Upper lobe of right lung (tissue), 1 donor: ENCODE measurements at regions not wholly inside any gene's neighbourhood (a gene's known extent, or its start where the extent isn't known, plus 50 kb on each side); places are given as distances from the start of the nearest gene placed in this dataset.

Experiments
- ATAC-seq: fragments of 200-7000 bp; cut with Tn5 transposase; one replicate; pipeline ENCODE4 v1.9.1; 2020; ENCODE audit warnings: mild to moderate bottlenecking, moderate library complexity
- DNase-seq: peaks from one replicate; pipeline ENCODE4 v3.0.0-alpha.2; 2020
- H3K27ac ChIP-seq: fragments of 200-600 bp; one replicate; pipeline ENCODE4 v1.8.0; 2022
- H3K27me3 ChIP-seq: fragments of 200-600 bp; one replicate; pipeline ENCODE4 v1.8.0; 2022; ENCODE audit warnings: mild to moderate bottlenecking
- H3K36me3 ChIP-seq: fragments of 200-600 bp; one replicate; pipeline ENCODE4 v1.8.0; 2022
- H3K4me1 ChIP-seq: fragments of 200-600 bp; one replicate; pipeline ENCODE4 v1.8.0; 2022
- H3K4me3 ChIP-seq: fragments of 200-600 bp; one replicate; pipeline ENCODE4 v1.8.0; 2022; ENCODE audit warnings: mild to moderate bottlenecking
- H3K9me3 ChIP-seq: fragments of 200-600 bp; one replicate; pipeline ENCODE4 v1.8.0; 2022
- CTCF ChIP-seq: fragments of 200-600 bp; IDR thresholded peaks from one replicate; pipeline ENCODE4 v1.8.0; 2022; ENCODE audit warnings: antibody characterized with exemption
- intact Hi-C: fragments of 100-400 bp; cut with DNase I; formaldehyde crosslinking; loops from one replicate; pipeline ENCODE4 v1.11.0; 2022
- donor health status: DM: no; HTN: yes; CAD: no; lungs with severe emphysema.

- Histone ChIP-seq H3K36me3 (no peaks in the 10 kb centered on the region), H3K4me3 (no peak overlapping the region), H3K27ac (no peak overlapping the region), H3K9me3 (peaks cover 7% of the 10 kb centered on the region), H3K27me3 (peaks cover 12% of the 10 kb centered on the region), H3K4me1 (no peaks in the 10 kb centered on the region)
- DNase-seq (no peak), ATAC-seq (no peak)
- intact Hi-C loops: no loop called here
- no peak for TF ChIP-seq CTCF
These were observed 130.0 kb upstream of the VEPH1 start for GRCh38 chr3:157633241-157633640.

GRCh38 chr3:157632075-157632474 lies 128.9 kb upstream of the VEPH1 start:
- intact Hi-C loops: no loop called here

GRCh38 chr3:157631478-157631877 lies 128.3 kb upstream of the VEPH1 start:
- Histone ChIP-seq H3K4me1 (no peaks in the 10 kb centered on the region), H3K4me3 (no peak overlapping the region), H3K36me3 (no peaks in the 10 kb centered on the region), H3K27me3 (peaks cover 12% of the 10 kb centered on the region), H3K9me3 (no peaks in the 10 kb centered on the region), H3K27ac (no peak overlapping the region)
- TF ChIP-seq CTCF: no peak
- ATAC-seq: no peak
- intact Hi-C loops: no loop called here
- DNase-seq: no peak

More at GRCh38 chr3:157632075-157632474, 128.9 kb upstream of the VEPH1 start:
- H3K4me3 ChIP-seq: no peak overlapping the region
- H3K4me1 ChIP-seq: no peaks in the 10 kb centered on the region
- no peak for TF ChIP-seq CTCF
- no peak overlapping the region for H3K27ac ChIP-seq
- no peaks in the 10 kb centered on the region for H3K36me3 ChIP-seq
- ATAC-seq (no peak), DNase-seq (no peak)
- H3K27me3 ChIP-seq: peaks cover 12% of the 10 kb centered on the region
- H3K9me3 ChIP-seq: no peaks in the 10 kb centered on the region

GRCh38 chr3:157626817-157627216 lies 123.6 kb upstream of the VEPH1 start:
- no peaks in the 10 kb centered on the region for H3K9me3 ChIP-seq
- no peak overlapping the region for H3K4me3 ChIP-seq
- H3K27ac ChIP-seq: no peak overlapping the region
- DNase-seq (no peak), ATAC-seq (no peak)
- H3K36me3 ChIP-seq: no peaks in the 10 kb centered on the region
- intact Hi-C loops: no loop called here
- no peak for TF ChIP-seq CTCF
- peaks cover 12% of the 10 kb centered on the region for H3K27me3 ChIP-seq
- no peaks in the 10 kb centered on the region for H3K4me1 ChIP-seq

- Histone ChIP-seq H3K4me3 (no peak overlapping the region), H3K27ac (no peak overlapping the region), H3K27me3 (peaks cover 7% of the 10 kb centered on the region), H3K36me3 (no peaks in the 10 kb centered on the region), H3K4me1 (no peaks in the 10 kb centered on the region), H3K9me3 (no peaks in the 10 kb centered on the region)
- TF ChIP-seq CTCF: no peak
- intact Hi-C loops: no loop called here
- no peak for ATAC-seq
- DNase-seq: no peak
These were observed 121.6 kb upstream of the VEPH1 start for GRCh38 chr3:157624801-157625200.

GRCh38 chr3:157618886-157619285 lies 115.7 kb upstream of the VEPH1 start:
- no peak for TF ChIP-seq CTCF
- Histone ChIP-seq H3K4me1 (no peaks in the 10 kb centered on the region), H3K9me3 (no peaks in the 10 kb centered on the region), H3K4me3 (no peak overlapping the region), H3K27ac (no peak overlapping the region), H3K36me3 (no peaks in the 10 kb centered on the region), H3K27me3 (no peaks in the 10 kb centered on the region)
- ATAC-seq (no peak), DNase-seq (no peak)
- intact Hi-C loops: loop anchor here (10.0 kb wide), 1 partner anchor 816 kb away; no protein-coding TSS in a partner anchor
